Mesenchymal stem cell (in vitro differentiated cells and primary cell): ENCODE measurements at regions not wholly inside any gene's neighbourhood (a gene's known extent, or its start where the extent isn't known, plus 50 kb on each side); places are given as distances from the start of the nearest gene placed in this dataset.

Source experiments
- DNase-seq: peaks from one replicate; pipeline ENCODE4 v3.0.0-alpha.2; 2013
- H2AFZ ChIP-seq: one replicate; pipeline ENCODE4 v1.6.1; 2013; ENCODE audit warnings: low read depth, mild to moderate bottlenecking, control low read depth, inconsistent platforms, low read length, moderate library complexity
- H2AK5ac ChIP-seq: 2 replicates; pipeline ENCODE4 v1.6.1; 2013; ENCODE audit warnings: low read length, moderate library complexity, mild to moderate bottlenecking, inconsistent platforms; ENCODE audit not compliant: severe bottlenecking
- H2BK120ac ChIP-seq: one replicate; pipeline ENCODE4 v1.6.1; 2013; ENCODE audit warnings: low read depth, mild to moderate bottlenecking, inconsistent platforms, low read length, moderate library complexity
- H2BK12ac ChIP-seq, 2 experiments: one replicate each; pipeline ENCODE4 v1.6.1; 2013; ENCODE audit warnings: inconsistent platforms in 2 of 2, low read length in 2 of 2, mild to moderate bottlenecking in 2 of 2, moderate library complexity in 2 of 2, control low read depth in 1 of 2
- H2BK15ac ChIP-seq: one replicate; pipeline ENCODE4 v1.6.1; 2013; ENCODE audit warnings: mild to moderate bottlenecking, low read depth, inconsistent platforms; ENCODE audit not compliant: poor library complexity, severe bottlenecking
- H2BK5ac ChIP-seq: 2 replicates; pipeline ENCODE4 v1.6.1; 2013; ENCODE audit warnings: low read depth, mild to moderate bottlenecking, low read length, control low read depth, inconsistent platforms; ENCODE audit not compliant: poor library complexity, severe bottlenecking
- H3K14ac ChIP-seq, 2 experiments: one replicate each; pipeline ENCODE4 v1.6.1; 2013; ENCODE audit warnings: inconsistent platforms in 2 of 2, low read length in 2 of 2, control low read depth in 1 of 2, mild to moderate bottlenecking in 1 of 2, moderate library complexity in 1 of 2
- H3K18ac ChIP-seq, 2 experiments: one replicate each; pipeline ENCODE4 v1.6.1; 2013; ENCODE audit warnings: inconsistent platforms in 2 of 2, low read length in 2 of 2, control low read depth in 1 of 2, low read depth in 1 of 2, mild to moderate bottlenecking in 1 of 2
- H3K23ac ChIP-seq, 2 experiments: one replicate each; pipeline ENCODE4 v1.6.1; 2013; ENCODE audit warnings: inconsistent platforms in 2 of 2, low read length in 2 of 2, mild to moderate bottlenecking in 2 of 2, moderate library complexity in 2 of 2, control low read depth in 1 of 2
- H3K27ac ChIP-seq: 2 replicates; pipeline ENCODE4 v1.5.1; 2013; ENCODE audit warnings: mild to moderate bottlenecking, moderate library complexity, low read length, control low read depth, inconsistent platforms; ENCODE audit not compliant: poor library complexity, severe bottlenecking
- H3K27me3 ChIP-seq, 2 experiments: 2 replicates each; pipeline versions ENCODE4 v1.6.1 to v1.7.0; 2013; ENCODE audit warnings: low read length in 2 of 2, mild to moderate bottlenecking in 2 of 2, moderate library complexity in 2 of 2, control low read depth in 1 of 2, inconsistent platforms in 1 of 2; ENCODE audit not compliant: control insufficient read depth in 1 of 2, insufficient read depth in 1 of 2
- H3K36me3 ChIP-seq, 2 experiments: 2 replicates each; pipeline versions ENCODE4 v1.6.1 to v1.7.0; 2013; ENCODE audit warnings: low read length in 2 of 2, control low read depth in 1 of 2, inconsistent platforms in 1 of 2, low read depth in 1 of 2, mild to moderate bottlenecking in 1 of 2; ENCODE audit not compliant: insufficient read depth in 2 of 2, control insufficient read depth in 1 of 2
- H3K4ac ChIP-seq, 2 experiments: one replicate each; pipeline ENCODE4 v1.6.1; 2013; ENCODE audit warnings: inconsistent platforms in 2 of 2, low read length in 2 of 2, mild to moderate bottlenecking in 2 of 2, moderate library complexity in 2 of 2, control low read depth in 1 of 2, low read depth in 1 of 2
- H3K4me1 ChIP-seq: 2 replicates; pipeline ENCODE4 v1.6.1; 2013; ENCODE audit warnings: low read depth, low read length, control low read depth; ENCODE audit not compliant: control insufficient read depth, insufficient read depth
- H3K4me2 ChIP-seq: 2 replicates; pipeline ENCODE4 v1.6.1; 2013; ENCODE audit warnings: low read length, mild to moderate bottlenecking, inconsistent platforms; ENCODE audit not compliant: poor library complexity, severe bottlenecking
- H3K4me3 ChIP-seq, 2 experiments: 2 replicates each; pipeline versions ENCODE4 v1.5.1 to v1.7.0; 2013; ENCODE audit warnings: low read length in 2 of 2, mild to moderate bottlenecking in 2 of 2, control low read depth in 1 of 2, low read depth in 1 of 2; ENCODE audit not compliant: insufficient read depth in 1 of 2
- H3K79me1 ChIP-seq: replicated peaks from 2 replicates; pipeline ENCODE4 v1.6.1; 2013; ENCODE audit warnings: mild to moderate bottlenecking, control low read depth, low read length, inconsistent platforms; ENCODE audit not compliant: poor library complexity, severe bottlenecking
- H3K9ac ChIP-seq: 2 replicates; pipeline ENCODE4 v1.7.0; 2013; ENCODE audit warnings: mild to moderate bottlenecking, low read length, moderate library complexity
- H3K9me3 ChIP-seq: 2 replicates; pipeline ENCODE4 v1.7.0; 2013; ENCODE audit warnings: mild to moderate bottlenecking, low read length; ENCODE audit not compliant: control insufficient read depth
- H4K8ac ChIP-seq: one replicate; pipeline ENCODE4 v1.6.1; 2013; ENCODE audit warnings: inconsistent platforms, mild to moderate bottlenecking, low read length, moderate library complexity
- H4K91ac ChIP-seq: one replicate; pipeline ENCODE4 v1.6.1; 2013; ENCODE audit warnings: mild to moderate bottlenecking, low read length, inconsistent platforms
- WGBS: methylation state at CpG from one replicate; pipeline ENCODE4 v1.1.7; 2013; ENCODE audit warnings: mixed read lengths; 5-methylcytosine and 5-hydroxymethylcytosine counted together

DNA sequence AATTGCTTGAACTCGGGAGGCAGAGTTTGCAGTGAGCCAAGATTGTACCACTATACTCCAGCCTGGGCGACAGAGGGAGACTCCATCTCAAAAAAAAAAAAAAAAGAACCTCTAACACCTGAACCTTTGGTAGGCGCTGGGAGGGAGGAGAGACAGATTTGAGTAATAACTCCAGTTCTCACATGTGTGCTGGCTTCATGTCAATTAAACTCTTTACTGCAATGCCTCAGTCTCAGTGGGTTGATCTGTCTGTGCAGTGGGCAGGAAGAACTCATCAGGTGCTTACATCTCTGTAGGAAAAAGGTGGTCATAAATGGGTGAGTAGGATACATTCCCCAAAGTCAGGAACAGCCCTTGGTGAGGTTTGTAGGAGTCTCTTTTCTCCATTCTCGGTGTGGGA, 85.1 kb upstream of the ABCC4 start:
- Histone ChIP-seq H4K91ac (no peak overlapping the region), H4K8ac (no peak overlapping the region), H2BK15ac (no peak overlapping the region), H3K9ac (no peak overlapping the region), H2AK5ac (no peak overlapping the region), H3K4me3 (no peak overlapping the region), H3K36me3 (no peaks in the 10 kb centered on the region), H3K23ac (no peak overlapping the region), H3K4ac (no peak overlapping the region), H3K18ac (no peak overlapping the region), H3K4me1 (peaks cover 6% of the 10 kb centered on the region), H2BK5ac (no peak overlapping the region), H3K27me3 (peaks cover 3 to 5% of the 10 kb centered on the region in 2 experiments), H3K79me1 (no peaks in the 10 kb centered on the region), H2AFZ (no peak overlapping the region), H3K9me3 (no peaks in the 10 kb centered on the region), H3K4me2 (no peak overlapping the region), H2BK120ac (no peak overlapping the region), H2BK12ac (no peak overlapping the region), H3K14ac (no peak overlapping the region), H3K27ac (no peak overlapping the region)
- no peak for DNase-seq
- 92% methylated on average over 2 of the region's 4 CpGs for WGBS

DNA sequence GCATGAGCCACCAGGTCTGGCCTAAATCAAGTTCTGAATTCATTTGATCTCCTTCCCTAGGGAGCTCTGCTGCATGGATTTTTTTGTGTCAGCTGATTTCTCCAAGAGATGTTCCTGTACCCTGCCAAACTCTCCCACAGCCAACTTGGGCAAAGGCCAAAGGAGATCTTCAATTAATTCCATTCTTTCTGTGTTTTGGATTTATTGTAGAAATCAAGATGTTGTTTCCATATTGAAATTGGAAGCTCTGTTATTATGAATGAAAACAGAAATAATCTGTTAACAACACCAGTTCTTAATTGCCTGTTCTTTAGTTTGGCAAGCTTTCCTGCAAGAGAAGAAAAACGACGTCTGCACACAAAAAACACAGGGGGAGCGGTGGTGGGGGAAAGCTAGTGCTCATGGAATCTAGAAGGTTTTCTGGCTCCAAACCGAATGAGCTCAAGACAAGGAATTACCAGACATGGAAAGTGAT, 86.5 kb upstream of the ABCC4 start:
- H2BK15ac ChIP-seq: no peak overlapping the region
- 72% methylated on average over 4 of the region's 4 CpGs for WGBS
- H3K4ac ChIP-seq: no peak overlapping the region
- H3K9me3 ChIP-seq: no peaks in the 10 kb centered on the region
- no peak overlapping the region for H2BK120ac ChIP-seq
- no peak for DNase-seq
- H3K14ac ChIP-seq: no peak overlapping the region
- H3K9ac ChIP-seq: no peak overlapping the region
- H3K4me2 ChIP-seq: no peak overlapping the region
- no peak overlapping the region for H3K18ac ChIP-seq
- H2BK12ac ChIP-seq: no peak overlapping the region
- peaks cover 5% of the 10 kb centered on the region for H3K4me1 ChIP-seq
- H2BK5ac ChIP-seq: no peak overlapping the region
- no peak overlapping the region for H3K4me3 ChIP-seq
- no peak overlapping the region for H2AFZ ChIP-seq
- H3K79me1 ChIP-seq: no peaks in the 10 kb centered on the region
- no peak overlapping the region for H3K27ac ChIP-seq
- no peaks in the 10 kb centered on the region for H3K36me3 ChIP-seq
- H3K23ac ChIP-seq: no peak overlapping the region
- H3K27me3 ChIP-seq: peaks cover 3 to 5% of the 10 kb centered on the region in 2 experiments
- no peak overlapping the region for H4K8ac ChIP-seq
- no peak overlapping the region for H2AK5ac ChIP-seq
- H4K91ac ChIP-seq: no peak overlapping the region

- H3K36me3 ChIP-seq: no peaks in the 10 kb centered on the region
- H3K18ac ChIP-seq: no peak overlapping the region
- no peak overlapping the region for H3K23ac ChIP-seq
- H3K4me2 ChIP-seq: no peak overlapping the region
- no peak overlapping the region for H3K4me3 ChIP-seq
- H4K91ac ChIP-seq: no peak overlapping the region
- H2AK5ac ChIP-seq: no peak overlapping the region
- no peak overlapping the region for H2BK12ac ChIP-seq
- no peak overlapping the region for H3K27ac ChIP-seq
- H3K4me1 ChIP-seq: peaks cover 2% of the 10 kb centered on the region
- H2BK15ac ChIP-seq: no peak overlapping the region
- WGBS: no CpG with 5 or more reads among the region's 2 CpGs
- H3K9ac ChIP-seq: no peak overlapping the region
- H3K4ac ChIP-seq: no peak overlapping the region
- DNase-seq: no peak
- H3K27me3 ChIP-seq: peaks cover 3 to 5% of the 10 kb centered on the region in 2 experiments
- H2AFZ ChIP-seq: no peak overlapping the region
- H2BK120ac ChIP-seq: no peak overlapping the region
- no peak overlapping the region for H2BK5ac ChIP-seq
- no peak overlapping the region for H3K14ac ChIP-seq
- H3K79me1 ChIP-seq: no peaks in the 10 kb centered on the region
- no peak overlapping the region for H4K8ac ChIP-seq
- H3K9me3 ChIP-seq: no peaks in the 10 kb centered on the region
Measured at GRCh38 chr13:95388420-95389079, 87.3 kb upstream of the ABCC4 start.

- Histone ChIP-seq H3K9me3 (no peaks in the 10 kb centered on the region), H3K27me3 (peaks cover 5 to 10% of the 10 kb centered on the region in 2 experiments), H2BK12ac (no peak overlapping the region), H3K4me2 (no peak overlapping the region), H3K79me1 (no peaks in the 10 kb centered on the region), H2AFZ (no peak overlapping the region), H2BK120ac (no peak overlapping the region), H3K23ac (no peak overlapping the region), H3K4me1 (no peaks in the 10 kb centered on the region), H3K9ac (no peak overlapping the region), H2BK5ac (no peak overlapping the region), H2BK15ac (no peak overlapping the region), H3K36me3 (no peaks in the 10 kb centered on the region), H3K14ac (no peak overlapping the region), H3K4ac (no peak overlapping the region), H3K27ac (no peak overlapping the region), H3K18ac (no peak overlapping the region), H4K8ac (no peak overlapping the region), H4K91ac (no peak overlapping the region), H3K4me3 (no peak overlapping the region), H2AK5ac (no peak overlapping the region)
- WGBS: 78% methylated on average over 2 of the region's 2 CpGs
- no peak for DNase-seq
Measured at GRCh38 chr13:95391362-95391761, 90.1 kb upstream of the ABCC4 start.
